SIG-M5 treated with dmso at 0.1 percent for 504 hours (cell line): ENCODE measurements at regions not wholly inside any gene's neighbourhood (a gene's known extent, or its start where the extent isn't known, plus 50 kb on each side); places are given as distances from the start of the nearest gene placed in this dataset.
A peak's percentile ranks its signal among the peaks of the same experiment; 100 is the strongest.

Experiments
- DNase-seq: peaks from one replicate; lab custom pipeline; 2025; ENCODE audit not compliant: unreplicated experiment; lab: John Stamatoyannopoulos, UW

- DNase-seq, result peak; percentile 67
Measured at GRCh38 chr7:35537067-35538023, 157.6 kb downstream of the HERPUD2 start.

GRCh38 chr7:35536396-35536826 is 158.5 kb downstream of the HERPUD2 start:
- no peak for DNase-seq

- DNase-seq, result peak; percentile 45
Measured at GRCh38 chr7:35533902-35534301, 161.0 kb downstream of the HERPUD2 start.

- DNase-seq, result no peak
Measured at GRCh38 chr7:35530124-35531109, 164.5 kb downstream of the HERPUD2 start.

GRCh38 chr7:35529713-35530112 is 165.2 kb downstream of the HERPUD2 start:
- no peak for DNase-seq

GRCh38 chr7:35528381-35528977 is 166.5 kb downstream of the HERPUD2 start:
- no peak for DNase-seq

GRCh38 chr7:35526645-35527044 is 168.3 kb downstream of the HERPUD2 start:
- DNase-seq, result no peak

- no peak for DNase-seq
Measured at GRCh38 chr7:35524112-35524804, 170.7 kb downstream of the HERPUD2 start.

GRCh38 chr7:35523292-35523691 is 171.6 kb downstream of the HERPUD2 start:
- DNase-seq, result no peak

GRCh38 chr7:35522697-35523096 is 172.2 kb downstream of the HERPUD2 start:
- DNase-seq, result no peak

GRCh38 chr7:35521941-35522340 is 173.0 kb downstream of the HERPUD2 start:
- DNase-seq, result no peak

- no peak for DNase-seq
Measured at GRCh38 chr7:35520810-35521625, 173.9 kb downstream of the HERPUD2 start.

- DNase-seq, result peak; percentile 63
Measured at GRCh38 chr7:35519971-35520809, 174.7 kb downstream of the HERPUD2 start.

GRCh38 chr7:35518767-35519166 is 176.2 kb downstream of the HERPUD2 start:
- DNase-seq, result no peak

- DNase-seq, result no peak
Measured at GRCh38 chr7:35516498-35516897, 178.4 kb downstream of the HERPUD2 start.

GRCh38 chr7:35513828-35514227 is 181.1 kb downstream of the HERPUD2 start:
- no peak for DNase-seq

- DNase-seq, result no peak
Measured at GRCh38 chr7:35513195-35513594, 181.7 kb downstream of the HERPUD2 start.

GRCh38 chr7:35512716-35513115 is 182.2 kb downstream of the HERPUD2 start:
- DNase-seq, result no peak
